Osteocyte (in vitro differentiated cells): ENCODE measurements at regions not wholly inside any gene's neighbourhood (a gene's known extent, or its start where the extent isn't known, plus 50 kb on each side); places are given as distances from the start of the nearest gene placed in this dataset.

Experiments
- DNase-seq: peaks from one replicate; pipeline ENCODE4 v3.0.0; 2021; ENCODE audit warnings: mixed read lengths; ENCODE audit not compliant: unreplicated experiment; ENCODE audit errors: extremely low spot score
- H3K27ac Mint-ChIP-seq: one replicate; pipeline ENCODE4 v1.8.0; 2021; ENCODE audit warnings: mild to moderate bottlenecking, mixed read lengths; ENCODE audit not compliant: unreplicated experiment
- H3K27me3 Mint-ChIP-seq: one replicate; pipeline ENCODE4 v1.8.0; 2021; ENCODE audit warnings: mixed read lengths; ENCODE audit not compliant: unreplicated experiment
- H3K36me3 Mint-ChIP-seq: one replicate; pipeline ENCODE4 v1.8.0; 2021; ENCODE audit warnings: mixed read lengths; ENCODE audit not compliant: unreplicated experiment
- H3K4me1 Mint-ChIP-seq: one replicate; pipeline ENCODE4 v1.8.0; 2021; ENCODE audit warnings: mixed read lengths; ENCODE audit not compliant: unreplicated experiment
- H3K4me3 Mint-ChIP-seq: one replicate; pipeline ENCODE4 v1.8.0; 2021; ENCODE audit warnings: mild to moderate bottlenecking, moderate library complexity, mixed read lengths; ENCODE audit not compliant: unreplicated experiment
- H3K9me3 Mint-ChIP-seq: one replicate; pipeline ENCODE4 v1.8.0; 2021; ENCODE audit warnings: mixed read lengths; ENCODE audit not compliant: unreplicated experiment
- CTCF ChIP-seq: fragments of 200-600 bp; sonication (generic); IDR thresholded peaks from 2 replicates; pipeline ENCODE4 v1.5.0; 2021; ENCODE audit warnings: antibody characterized with exemption, mild to moderate bottlenecking, moderate library complexity

GRCh38 chr5:125602184-125602583 lies 821.0 kb upstream of the GRAMD2B start:
- no peak for DNase-seq
- Mint-ChIP-seq H3K27ac (no peak overlapping the region), H3K4me1 (peaks cover 3% of the 10 kb centered on the region), H3K9me3 (no peaks in the 10 kb centered on the region), H3K36me3 (no peaks in the 10 kb centered on the region), H3K4me3 (no peak overlapping the region), H3K27me3 (no peaks in the 10 kb centered on the region)
- no peak for TF ChIP-seq CTCF

- Mint-ChIP-seq H3K36me3 (no peaks in the 10 kb centered on the region), H3K9me3 (no peaks in the 10 kb centered on the region), H3K4me3 (no peak overlapping the region), H3K27me3 (no peaks in the 10 kb centered on the region), H3K27ac (no peak overlapping the region), H3K4me1 (no peaks in the 10 kb centered on the region)
- no peak for DNase-seq
- no peak for TF ChIP-seq CTCF
Observed at GRCh38 chr5:125603321-125603720, 819.9 kb upstream of the GRAMD2B start.

GRCh38 chr5:125604104-125604503 lies 819.1 kb upstream of the GRAMD2B start:
- Mint-ChIP-seq H3K4me3 (no peak overlapping the region), H3K27ac (no peak overlapping the region), H3K27me3 (no peaks in the 10 kb centered on the region), H3K9me3 (no peaks in the 10 kb centered on the region), H3K36me3 (no peaks in the 10 kb centered on the region), H3K4me1 (no peaks in the 10 kb centered on the region)
- no peak for TF ChIP-seq CTCF
- DNase-seq: no peak

DNA sequence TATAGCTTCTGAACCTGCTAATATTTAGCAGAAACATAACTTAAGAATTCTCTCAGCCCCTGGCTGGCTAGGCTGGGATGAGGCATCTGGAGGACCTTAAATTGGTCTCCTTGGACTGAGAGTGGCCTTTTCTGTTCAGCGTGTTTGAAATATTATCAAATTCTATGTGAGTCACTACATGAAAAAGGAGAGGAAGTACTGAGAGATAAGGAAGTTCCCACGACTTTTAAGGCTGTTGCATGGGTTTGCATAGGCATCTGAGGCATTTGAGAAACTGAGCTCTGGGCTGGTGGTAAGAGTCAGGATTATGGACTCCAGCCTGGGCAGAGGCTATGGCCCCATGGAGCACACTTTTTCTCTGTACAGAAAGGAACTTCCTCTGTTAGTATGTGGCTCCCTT lies 816.2 kb upstream of the GRAMD2B start:
- no peaks in the 10 kb centered on the region for H3K4me1 Mint-ChIP-seq
- H3K27me3 Mint-ChIP-seq: no peaks in the 10 kb centered on the region
- no peaks in the 10 kb centered on the region for H3K36me3 Mint-ChIP-seq
- H3K4me3 Mint-ChIP-seq: no peak overlapping the region
- H3K27ac Mint-ChIP-seq: no peak overlapping the region
- H3K9me3 Mint-ChIP-seq: no peaks in the 10 kb centered on the region
- DNase-seq: no peak
- no peak for TF ChIP-seq CTCF

DNA sequence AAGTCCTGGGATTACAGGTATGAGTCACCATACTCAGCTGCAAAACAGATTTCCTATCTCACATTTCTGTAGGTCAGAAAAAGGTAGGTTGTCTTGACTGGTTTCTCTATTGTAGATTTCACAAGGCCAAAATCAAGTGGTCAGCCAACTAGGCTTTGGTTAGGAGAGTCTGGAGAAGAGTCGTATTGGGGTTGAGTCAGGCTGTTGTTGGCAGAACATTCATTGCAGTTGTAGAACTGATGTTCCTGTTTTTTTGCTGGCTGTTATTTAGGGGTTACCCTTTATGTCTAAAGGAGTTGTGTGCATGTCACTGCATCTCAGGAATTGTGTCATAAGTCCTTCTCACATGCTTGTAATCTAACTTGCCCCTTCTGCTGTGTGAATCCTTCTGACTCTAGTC lies 814.2 kb upstream of the GRAMD2B start:
- Mint-ChIP-seq H3K4me1 (no peaks in the 10 kb centered on the region), H3K27me3 (no peaks in the 10 kb centered on the region), H3K27ac (no peak overlapping the region), H3K9me3 (no peaks in the 10 kb centered on the region), H3K36me3 (no peaks in the 10 kb centered on the region), H3K4me3 (no peak overlapping the region)
- no peak for TF ChIP-seq CTCF
- no peak for DNase-seq
